ENCODE measurements at regions not wholly inside any gene's neighbourhood (a gene's known extent, or its start where the extent isn't known, plus 50 kb on each side); places are given as distances from the start of the nearest gene placed in this dataset.

GRCh38 chr2:129904532-129905446 lies 74.7 kb upstream of the RAB6C start:
- TF ChIP-seq, protein P1, sequence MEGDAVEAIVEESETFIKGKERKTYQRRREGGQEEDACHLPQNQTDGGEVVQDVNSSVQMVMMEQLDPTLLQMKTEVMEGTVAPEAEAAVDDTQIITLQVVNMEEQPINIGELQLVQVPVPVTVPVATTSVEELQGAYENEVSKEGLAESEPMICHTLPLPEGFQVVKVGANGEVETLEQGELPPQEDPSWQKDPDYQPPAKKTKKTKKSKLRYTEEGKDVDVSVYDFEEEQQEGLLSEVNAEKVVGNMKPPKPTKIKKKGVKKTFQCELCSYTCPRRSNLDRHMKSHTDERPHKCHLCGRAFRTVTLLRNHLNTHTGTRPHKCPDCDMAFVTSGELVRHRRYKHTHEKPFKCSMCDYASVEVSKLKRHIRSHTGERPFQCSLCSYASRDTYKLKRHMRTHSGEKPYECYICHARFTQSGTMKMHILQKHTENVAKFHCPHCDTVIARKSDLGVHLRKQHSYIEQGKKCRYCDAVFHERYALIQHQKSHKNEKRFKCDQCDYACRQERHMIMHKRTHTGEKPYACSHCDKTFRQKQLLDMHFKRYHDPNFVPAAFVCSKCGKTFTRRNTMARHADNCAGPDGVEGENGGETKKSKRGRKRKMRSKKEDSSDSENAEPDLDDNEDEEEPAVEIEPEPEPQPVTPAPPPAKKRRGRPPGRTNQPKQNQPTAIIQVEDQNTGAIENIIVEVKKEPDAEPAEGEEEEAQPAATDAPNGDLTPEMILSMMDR (IDR thresholded peaks at IDR 0.05; ENCODE audit: low read depth, low read length, missing input control) = no peak
- no peak for TF ChIP-seq MAX (IDR thresholded peaks at IDR 0.05)
- TF ChIP-seq, protein P2, sequence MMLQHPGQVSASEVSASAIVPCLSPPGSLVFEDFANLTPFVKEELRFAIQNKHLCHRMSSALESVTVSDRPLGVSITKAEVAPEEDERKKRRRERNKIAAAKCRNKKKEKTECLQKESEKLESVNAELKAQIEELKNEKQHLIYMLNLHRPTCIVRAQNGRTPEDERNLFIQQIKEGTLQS (IDR thresholded peaks at IDR 0.05) = no peak
- no peak for TF ChIP-seq TAF1 (conservative IDR thresholded peaks at IDR 0.05)
- TF ChIP-seq, protein P3, sequence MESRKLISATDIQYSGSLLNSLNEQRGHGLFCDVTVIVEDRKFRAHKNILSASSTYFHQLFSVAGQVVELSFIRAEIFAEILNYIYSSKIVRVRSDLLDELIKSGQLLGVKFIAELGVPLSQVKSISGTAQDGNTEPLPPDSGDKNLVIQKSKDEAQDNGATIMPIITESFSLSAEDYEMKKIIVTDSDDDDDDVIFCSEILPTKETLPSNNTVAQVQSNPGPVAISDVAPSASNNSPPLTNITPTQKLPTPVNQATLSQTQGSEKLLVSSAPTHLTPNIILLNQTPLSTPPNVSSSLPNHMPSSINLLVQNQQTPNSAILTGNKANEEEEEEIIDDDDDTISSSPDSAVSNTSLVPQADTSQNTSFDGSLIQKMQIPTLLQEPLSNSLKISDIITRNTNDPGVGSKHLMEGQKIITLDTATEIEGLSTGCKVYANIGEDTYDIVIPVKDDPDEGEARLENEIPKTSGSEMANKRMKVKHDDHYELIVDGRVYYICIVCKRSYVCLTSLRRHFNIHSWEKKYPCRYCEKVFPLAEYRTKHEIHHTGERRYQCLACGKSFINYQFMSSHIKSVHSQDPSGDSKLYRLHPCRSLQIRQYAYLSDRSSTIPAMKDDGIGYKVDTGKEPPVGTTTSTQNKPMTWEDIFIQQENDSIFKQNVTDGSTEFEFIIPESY (IDR thresholded peaks at IDR 0.05) = no peak
- no peak for TF ChIP-seq RAD21 (IDR thresholded peaks at IDR 0.05)
- TF ChIP-seq REST (IDR thresholded peaks at IDR 0.05) = no peak

Measured in liver (tissue), 3 donors.